ENCODE measurements at regions not wholly inside any gene's neighbourhood (a gene's known extent, or its start where the extent isn't known, plus 50 kb on each side); places are given as distances from the start of the nearest gene placed in this dataset.

GRCh38 chr22:35159343-35159742 lies 93.4 kb downstream of the ISX start:
- Histone ChIP-seq H2AK5ac (ENCODE audit: low read depth, low read length) (no peak overlapping the region), H3K23me2 (ENCODE audit: low read depth, low read length) (no peaks in the 10 kb centered on the region), H4K8ac (ENCODE audit: extremely low read depth, insufficient read depth, low read length) (no peak overlapping the region), H3K4ac (replicated peaks; ENCODE audit: insufficient read length, low read depth, low read length) (no peak overlapping the region), H2BK12ac (ENCODE audit: low read depth, low read length) (no peak overlapping the region), H2BK15ac (ENCODE audit: low read length) (no peak overlapping the region), H3K4me1 (replicated peaks in 1 of 4; ENCODE audit: control insufficient read depth in 3 of 4, insufficient read depth in 4 of 4, low read length in 3 of 4) (peaks cover 0 to 4% (median 0%) of the 10 kb centered on the region in 4 experiments; a peak in 1 of 7 replicates), H3K27me3 (replicated peaks in 1 of 4; ENCODE audit: control insufficient read depth in 3 of 4, extremely low read depth in 1 of 4, insufficient read depth in 3 of 4, low read length in 3 of 4) (no peaks in the 10 kb centered on the region), H2AFZ (ENCODE audit: low read length) (no peak overlapping the region), H2BK20ac (ENCODE audit: low read length) (no peak overlapping the region), H3K79me2 (ENCODE audit: control insufficient read depth in 1 of 2, insufficient read depth in 2 of 2, low read length in 2 of 2) (no peaks in the 10 kb centered on the region), H3K27ac (ENCODE audit: low read depth, low read length) (no peak overlapping the region), H3K79me1 (ENCODE audit: low read depth, low read length) (no peaks in the 10 kb centered on the region), H3K9me3 (ENCODE audit: insufficient read depth in 2 of 2, low read depth in 1 of 2, low read length in 1 of 2) (no peaks in the 10 kb centered on the region), H4K20me1 (replicated peaks in 1 of 2; ENCODE audit: control insufficient read depth in 1 of 2, insufficient read depth in 2 of 2, low read length in 2 of 2) (no peaks in the 10 kb centered on the region), H3K4me3 (ENCODE audit: extremely low read depth in 1 of 4, insufficient read depth in 2 of 4, low read depth in 3 of 4, low read length in 4 of 4) (no peak overlapping the region), H4K5ac (ENCODE audit: insufficient read length, low read depth, low read length) (no peak overlapping the region), H3K4me2 (ENCODE audit: insufficient read depth in 1 of 2, low read depth in 2 of 2, low read length in 2 of 2) (no peak overlapping the region), H3K23ac (ENCODE audit: insufficient read length) (no peak overlapping the region), H4K91ac (replicated peaks; ENCODE audit: insufficient read length, low read length) (no peak overlapping the region), H3K9ac (replicated peaks in 1 of 4; ENCODE audit: extremely low read depth in 1 of 4, low read depth in 3 of 4, low read length in 3 of 4) (no peak overlapping the region), H2BK5ac (ENCODE audit: low read depth, low read length) (no peak overlapping the region), H3K36me3 (ENCODE audit: control insufficient read depth in 2 of 4, insufficient read depth in 4 of 4, low read length in 3 of 4) (no peaks in the 10 kb centered on the region), H3K56ac (replicated peaks; ENCODE audit: insufficient read length, low read depth, low read length) (no peak overlapping the region), H3K14ac (ENCODE audit: insufficient read length) (no peak overlapping the region), H3K18ac (ENCODE audit: extremely low read depth, low read length) (no peak overlapping the region), H2BK120ac (replicated peaks; ENCODE audit: low read depth, low read length) (no peak overlapping the region)
- 90% methylated on average over 3 of the region's 3 CpGs; no CpG with 5 or more reads in 1 of the 2 experiments for WGBS, 2 experiments (ENCODE audit: extremely low coverage in 1 of 2, insufficient coverage in 1 of 2, insufficient read length in 1 of 2, insufficient replicate concordance in 2 of 2, low coverage in 1 of 2, low lambda C conversion rate in 2 of 2, missing lambda C conversion rate in 1 of 2)
- ChIA-PET CTCF (ENCODE audit: partially characterized antibody) (interaction anchor here (0.5 to 7.9 kb wide), 11 partner anchors 9 to 744 kb away, joined by 3 to 87 read pairs (median 3); no protein-coding TSS in a partner anchor), POLR2A (ENCODE audit: partially characterized antibody) (no interaction called here)
- TF ChIP-seq TAF1 (IDR thresholded peaks at IDR 0.05; ENCODE audit: low read depth, low read length): no peak
- DNase-seq (ENCODE audit: low read depth in 1 of 2, low spot score in 2 of 2) (no peak), FAIRE-seq (no peak)

All from H1 (cell line).